GM13977 (cell line): ENCODE measurements at regions not wholly inside any gene's neighbourhood (a gene's known extent, or its start where the extent isn't known, plus 50 kb on each side); places are given as distances from the start of the nearest gene placed in this dataset.

ENCODE experiments used
- DNase-seq: peaks from one replicate; pipeline ENCODE4 v3.0.0; 2012; ENCODE audit warnings: low spot score
- CTCF ChIP-seq: IDR thresholded peaks from 2 replicates; pipeline ENCODE4 v1.5.1; 2012; ENCODE audit warnings: mild to moderate bottlenecking, control low read depth; ENCODE audit not compliant: insufficient read depth; ENCODE audit errors: extremely low read depth, missing control alignments
- in situ Hi-C: fragments of 300-500 bp; cut with MboI; formaldehyde crosslinking; loops from one replicate; pipeline ENCODE4 v1.12.0; 2022; ENCODE audit warnings: low sequenced_read_pairs, low pct_unique_long_range_greater_than_20kb, mixed read lengths, inconsistent platforms; ENCODE audit not compliant: unreplicated experiment

- in situ Hi-C loops: no loop called here
- no peak for DNase-seq
- no peak for TF ChIP-seq CTCF
Observed at GRCh38 chr20:12824328-12825225, 184.2 kb upstream of the SPTLC3 start.

GRCh38 chr20:12825226-12825595 lies 183.6 kb upstream of the SPTLC3 start:
- in situ Hi-C loops: no loop called here

GRCh38 chr20:12827816-12828385 lies 180.9 kb upstream of the SPTLC3 start:
- in situ Hi-C loops: no loop called here
- DNase-seq: no peak
- TF ChIP-seq CTCF: no peak

More at GRCh38 chr20:12825226-12825595, 183.6 kb upstream of the SPTLC3 start:
- no peak for DNase-seq
- TF ChIP-seq CTCF: no peak

- in situ Hi-C loops: no loop called here
- TF ChIP-seq CTCF: no peak
- no peak for DNase-seq
Observed at GRCh38 chr20:12829170-12829569, 179.6 kb upstream of the SPTLC3 start.

GRCh38 chr20:12833861-12834260 lies 174.9 kb upstream of the SPTLC3 start:
- TF ChIP-seq CTCF: no peak
- in situ Hi-C loops: no loop called here
- DNase-seq: no peak

GRCh38 chr20:12835999-12836398 lies 172.8 kb upstream of the SPTLC3 start:
- in situ Hi-C loops: no loop called here
- no peak for TF ChIP-seq CTCF
- DNase-seq: no peak
